HG03064 (cell line): ENCODE measurements at regions not wholly inside any gene's neighbourhood (a gene's known extent, or its start where the extent isn't known, plus 50 kb on each side); places are given as distances from the start of the nearest gene placed in this dataset.
A peak's percentile ranks its signal among the peaks of the same experiment; 100 is the strongest.

Source experiments
- ATAC-seq: cut with Tn5 transposase; IDR thresholded peaks from one replicate; pipeline ENCODE4 v1.9.1; 2021; ENCODE audit warnings: low read depth; ENCODE audit not compliant: unreplicated experiment

GRCh38 chr9:73839471-73839870 lies 657.7 kb upstream of the RORB start:
- ATAC-seq, result no peak

GRCh38 chr9:73841018-73841417 lies 656.1 kb upstream of the RORB start:
- ATAC-seq, result no peak

GRCh38 chr9:73844135-73844534 lies 653.0 kb upstream of the RORB start:
- ATAC-seq, result no peak

- peak; percentile 69 for ATAC-seq
Observed at GRCh38 chr9:73845539-73845938, 651.6 kb upstream of the RORB start.

- no peak for ATAC-seq
Observed at GRCh38 chr9:73845954-73846690, 651.0 kb upstream of the RORB start.

- ATAC-seq, result no peak
Observed at GRCh38 chr9:73847536-73847935, 649.6 kb upstream of the RORB start.

GRCh38 chr9:73853549-73853948 lies 643.6 kb upstream of the RORB start:
- ATAC-seq, result no peak

- ATAC-seq, result no peak
Observed at GRCh38 chr9:73855206-73855605, 641.9 kb upstream of the RORB start.

GRCh38 chr9:73863924-73864323 lies 633.2 kb upstream of the RORB start:
- no peak for ATAC-seq

- no peak for ATAC-seq
Observed at GRCh38 chr9:73866451-73866850, 630.7 kb upstream of the RORB start.

GRCh38 chr9:73869264-73869663 lies 627.9 kb upstream of the RORB start:
- ATAC-seq, result peak; percentile 100

GRCh38 chr9:73871636-73872035 lies 625.5 kb upstream of the RORB start:
- no peak for ATAC-seq

- no peak for ATAC-seq
Observed at GRCh38 chr9:73872701-73873100, 624.4 kb upstream of the RORB start.

- no peak for ATAC-seq
Observed at GRCh38 chr9:73880101-73880500, 617.0 kb upstream of the RORB start.

GRCh38 chr9:73889023-73889422 lies 608.1 kb upstream of the RORB start:
- ATAC-seq, result no peak

GRCh38 chr9:73890685-73891277 lies 606.4 kb upstream of the RORB start:
- no peak for ATAC-seq

GRCh38 chr9:73892335-73892734 lies 604.8 kb upstream of the RORB start:
- no peak for ATAC-seq

- ATAC-seq, result no peak
Observed at GRCh38 chr9:73893230-73893629, 603.9 kb upstream of the RORB start.

GRCh38 chr9:73896061-73896460 lies 601.1 kb upstream of the RORB start:
- no peak for ATAC-seq

GRCh38 chr9:73906671-73907070 lies 590.5 kb upstream of the RORB start:
- ATAC-seq, result no peak

GRCh38 chr9:73911804-73912203 lies 585.3 kb upstream of the RORB start:
- ATAC-seq, result no peak

- no peak for ATAC-seq
Observed at GRCh38 chr9:73916016-73916673, 581.0 kb upstream of the RORB start.
